GM12873 (cell line): ENCODE measurements at regions not wholly inside any gene's neighbourhood (a gene's known extent, or its start where the extent isn't known, plus 50 kb on each side); places are given as distances from the start of the nearest gene placed in this dataset.

ENCODE experiments used
- TF ChIP-seq, protein P1 (sequence below): IDR thresholded peaks from 2 replicates; pipeline ENCODE4 v1.5.1; 2012; ENCODE audit warnings: low read depth, mild to moderate bottlenecking, moderate library complexity, low read length, control low read depth; ENCODE audit not compliant: insufficient read depth; ENCODE audit errors: missing control alignments

DNA sequence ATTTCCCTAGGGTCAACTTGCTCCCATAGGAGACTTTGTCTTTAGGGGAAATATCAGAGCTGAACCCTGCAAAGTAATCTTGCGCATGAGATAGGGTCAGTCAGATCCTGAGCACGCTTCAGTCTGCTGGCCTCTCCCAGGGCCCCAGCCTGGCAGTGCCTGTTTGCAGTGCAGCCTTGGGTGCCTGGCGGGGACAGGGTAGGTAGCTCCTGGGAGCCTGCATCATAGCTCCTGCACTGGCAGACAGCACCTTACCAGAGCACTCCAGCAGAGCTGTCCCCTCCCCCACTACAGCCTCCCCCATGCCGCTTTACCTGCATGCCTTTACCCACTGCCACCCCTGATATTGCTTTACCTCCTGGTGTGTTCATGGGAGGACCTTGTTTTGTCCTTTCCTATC, 237.3 kb downstream of the CCDC59 start:
- TF ChIP-seq, protein P1, sequence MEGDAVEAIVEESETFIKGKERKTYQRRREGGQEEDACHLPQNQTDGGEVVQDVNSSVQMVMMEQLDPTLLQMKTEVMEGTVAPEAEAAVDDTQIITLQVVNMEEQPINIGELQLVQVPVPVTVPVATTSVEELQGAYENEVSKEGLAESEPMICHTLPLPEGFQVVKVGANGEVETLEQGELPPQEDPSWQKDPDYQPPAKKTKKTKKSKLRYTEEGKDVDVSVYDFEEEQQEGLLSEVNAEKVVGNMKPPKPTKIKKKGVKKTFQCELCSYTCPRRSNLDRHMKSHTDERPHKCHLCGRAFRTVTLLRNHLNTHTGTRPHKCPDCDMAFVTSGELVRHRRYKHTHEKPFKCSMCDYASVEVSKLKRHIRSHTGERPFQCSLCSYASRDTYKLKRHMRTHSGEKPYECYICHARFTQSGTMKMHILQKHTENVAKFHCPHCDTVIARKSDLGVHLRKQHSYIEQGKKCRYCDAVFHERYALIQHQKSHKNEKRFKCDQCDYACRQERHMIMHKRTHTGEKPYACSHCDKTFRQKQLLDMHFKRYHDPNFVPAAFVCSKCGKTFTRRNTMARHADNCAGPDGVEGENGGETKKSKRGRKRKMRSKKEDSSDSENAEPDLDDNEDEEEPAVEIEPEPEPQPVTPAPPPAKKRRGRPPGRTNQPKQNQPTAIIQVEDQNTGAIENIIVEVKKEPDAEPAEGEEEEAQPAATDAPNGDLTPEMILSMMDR = no peak

DNA sequence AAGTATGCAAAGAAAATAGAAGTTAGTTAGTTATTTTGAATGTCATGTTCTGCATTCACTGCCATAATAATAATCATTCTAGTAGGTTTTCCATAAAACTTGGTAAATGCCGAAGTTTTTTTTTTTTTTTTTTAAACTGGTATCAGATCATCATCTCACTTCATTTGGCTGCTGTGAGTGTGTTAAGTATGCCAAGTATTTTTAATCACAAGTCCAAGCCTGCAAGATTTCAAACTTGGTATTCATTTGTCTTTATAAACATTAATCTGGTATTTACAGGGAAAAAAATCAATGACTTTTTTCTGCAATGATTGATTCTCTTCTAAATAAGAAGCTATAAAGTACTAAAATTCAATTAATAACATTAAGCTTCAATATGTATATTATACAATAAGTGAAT, 248.9 kb downstream of the CCDC59 start:
- TF ChIP-seq, protein P1 = no peak

DNA sequence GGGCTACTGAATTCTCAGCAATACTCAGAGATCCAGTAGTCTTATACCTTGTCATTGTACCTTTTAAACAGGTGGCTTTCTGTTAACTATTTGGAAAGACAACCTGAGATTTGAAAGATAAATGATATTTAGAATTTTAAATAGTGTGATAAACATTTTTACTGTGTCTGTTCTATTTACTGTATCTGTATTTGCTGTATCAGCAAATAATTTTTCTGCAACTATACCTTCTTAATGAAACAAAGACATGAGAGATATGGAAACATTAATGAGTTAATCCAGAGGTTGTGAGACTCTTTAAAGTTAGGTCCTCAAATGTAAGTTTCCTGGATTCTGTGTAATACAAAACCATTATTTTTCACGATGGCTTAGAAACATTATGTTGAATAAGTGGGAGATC, 249.6 kb downstream of the CCDC59 start:
- TF ChIP-seq, protein P1 = no peak

DNA sequence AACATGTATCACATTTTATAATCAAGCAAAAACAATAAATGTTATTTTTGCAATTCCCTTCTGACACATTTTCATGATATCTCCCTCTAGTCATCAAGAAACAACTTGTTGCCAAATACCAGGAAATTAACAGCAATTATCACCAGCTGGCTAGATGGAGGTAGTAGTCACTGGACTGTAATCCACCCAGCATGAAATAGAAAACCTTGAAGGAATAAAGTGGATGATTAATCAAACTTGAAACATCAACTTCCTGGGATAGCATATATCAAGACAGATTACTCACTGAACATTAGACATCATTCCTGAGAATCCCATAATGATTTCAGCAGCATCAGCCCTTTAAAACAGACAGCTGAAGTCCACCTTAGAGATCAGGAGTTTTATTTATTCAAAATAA, 259.0 kb downstream of the CCDC59 start:
- TF ChIP-seq, protein P1 = no peak

DNA sequence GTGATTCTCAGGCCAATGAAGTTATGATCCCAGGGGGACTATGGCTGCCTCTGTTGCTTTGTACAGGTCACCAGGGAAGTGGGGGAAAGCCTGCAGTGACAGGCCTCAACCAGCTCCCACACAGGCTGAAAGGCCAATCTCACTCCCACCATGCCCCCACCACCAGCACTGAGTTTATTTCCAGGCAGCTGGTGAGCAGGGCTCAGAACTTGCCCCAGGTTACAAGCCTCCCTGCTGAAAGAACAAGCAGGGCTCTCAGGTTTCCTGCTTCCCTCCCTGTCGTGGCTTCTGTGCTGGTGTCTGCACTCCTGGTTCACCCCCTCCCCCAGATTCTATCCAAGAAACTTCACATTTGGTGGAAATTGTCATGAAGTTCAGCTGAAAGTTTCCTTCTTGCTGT, 260.3 kb downstream of the CCDC59 start:
- TF ChIP-seq, protein P1 = no peak

DNA sequence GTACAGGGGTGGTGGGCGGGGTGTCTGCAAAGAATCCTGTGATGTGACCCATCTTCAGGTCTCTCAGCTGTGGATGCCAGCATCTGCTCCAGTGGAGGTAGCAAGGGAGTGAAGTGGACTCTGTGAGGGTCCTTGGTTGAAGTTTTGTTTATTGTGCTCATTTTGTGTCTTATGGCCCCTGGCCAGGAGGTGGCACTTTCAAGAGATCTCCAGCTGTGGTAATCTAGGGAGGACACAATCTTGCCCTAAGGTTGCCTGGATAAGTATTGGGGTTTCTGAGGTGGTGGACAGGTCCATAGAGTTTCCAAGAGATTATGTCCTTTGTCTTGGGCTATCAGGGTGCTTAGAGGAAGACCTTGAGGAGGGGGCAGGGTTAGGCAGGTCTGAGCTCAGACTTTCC, 260.7 kb downstream of the CCDC59 start:
- TF ChIP-seq, protein P1 = no peak

DNA sequence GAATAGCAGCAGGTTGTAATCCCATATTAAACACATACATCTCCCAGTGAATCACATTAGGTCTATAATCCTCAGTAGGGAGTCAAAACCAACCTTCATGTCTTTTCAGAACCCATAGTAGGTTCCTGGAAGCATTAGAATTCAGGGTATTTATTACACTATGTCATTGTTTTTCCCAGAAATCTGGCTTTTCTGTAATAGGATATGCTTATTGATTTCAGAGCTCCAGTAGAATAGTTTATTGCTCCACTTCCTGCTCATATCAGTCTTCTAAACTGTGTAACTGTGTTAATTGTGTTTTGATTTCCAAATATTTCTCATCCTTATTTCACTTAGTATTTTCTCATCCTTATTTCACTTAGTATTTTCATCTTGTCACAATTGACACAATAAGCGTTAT, 268.0 kb downstream of the CCDC59 start:
- TF ChIP-seq, protein P1 = no peak
